ENCODE measurements at regions not wholly inside any gene's neighbourhood (a gene's known extent, or its start where the extent isn't known, plus 50 kb on each side); places are given as distances from the start of the nearest gene placed in this dataset.

- no peak overlapping the region for H3K4me3 ChIP-seq (ENCODE audit: low read depth, low read length)
- no peak for TF ChIP-seq CTCF (IDR thresholded peaks at IDR 0.05; ENCODE audit: low read depth, low read length, missing control alignments)
- in situ Hi-C loops (cut with HindIII; ENCODE audit: low sequenced_read_pairs), result loop anchor here (5.0 kb wide), 1 partner anchor 83 kb away; no protein-coding TSS in a partner anchor
- no peak for DNase-seq (ENCODE audit: low read depth)
These were observed 195.0 kb downstream of the ENGASE start for GRCh38 chr17:79269620-79270019.

GRCh38 chr17:79263191-79263590 lies 188.6 kb downstream of the ENGASE start:
- in situ Hi-C loops (cut with HindIII; ENCODE audit: low sequenced_read_pairs), result no loop called here

GRCh38 chr17:79262624-79263023 lies 188.0 kb downstream of the ENGASE start:
- in situ Hi-C loops (cut with HindIII; ENCODE audit: low sequenced_read_pairs), result no loop called here

More at GRCh38 chr17:79263191-79263590, 188.6 kb downstream of the ENGASE start:
- no peak for TF ChIP-seq CTCF (IDR thresholded peaks at IDR 0.05; ENCODE audit: low read depth, low read length, missing control alignments)
- H3K4me3 ChIP-seq (ENCODE audit: low read depth, low read length), result no peak overlapping the region
- no peak for DNase-seq (ENCODE audit: low read depth)

GRCh38 chr17:79261355-79262072 lies 186.9 kb downstream of the ENGASE start:
- TF ChIP-seq CTCF (IDR thresholded peaks at IDR 0.05; ENCODE audit: low read depth, low read length, missing control alignments), result no peak
- DNase-seq (ENCODE audit: low read depth), result no peak
- in situ Hi-C loops (cut with HindIII; ENCODE audit: low sequenced_read_pairs), result no loop called here
- no peak overlapping the region for H3K4me3 ChIP-seq (ENCODE audit: low read depth, low read length)

More at GRCh38 chr17:79262624-79263023, 188.0 kb downstream of the ENGASE start:
- DNase-seq (ENCODE audit: low read depth), result no peak
- H3K4me3 ChIP-seq (ENCODE audit: low read depth, low read length), result no peak overlapping the region
- TF ChIP-seq CTCF (IDR thresholded peaks at IDR 0.05; ENCODE audit: low read depth, low read length, missing control alignments), result no peak

GRCh38 chr17:79258843-79259242 lies 184.2 kb downstream of the ENGASE start:
- in situ Hi-C loops (cut with HindIII; ENCODE audit: low sequenced_read_pairs), result no loop called here
- DNase-seq (ENCODE audit: low read depth), result no peak
- no peak for TF ChIP-seq CTCF (IDR thresholded peaks at IDR 0.05; ENCODE audit: low read depth, low read length, missing control alignments)
- no peak overlapping the region for H3K4me3 ChIP-seq (ENCODE audit: low read depth, low read length)

GRCh38 chr17:79258041-79258440 lies 183.4 kb downstream of the ENGASE start:
- no peak for DNase-seq (ENCODE audit: low read depth)
- no peak for TF ChIP-seq CTCF (IDR thresholded peaks at IDR 0.05; ENCODE audit: low read depth, low read length, missing control alignments)
- H3K4me3 ChIP-seq (ENCODE audit: low read depth, low read length), result no peak overlapping the region
- in situ Hi-C loops (cut with HindIII; ENCODE audit: low sequenced_read_pairs), result no loop called here
